Fibroblast of mammary gland (primary cell): ENCODE measurements at regions not wholly inside any gene's neighbourhood (a gene's known extent, or its start where the extent isn't known, plus 50 kb on each side); places are given as distances from the start of the nearest gene placed in this dataset.
"Not testable (repeated sequence)": the region's sequence is repeated elsewhere in the genome, so short reads cannot be mapped to it uniquely, and the experiment has no call there.

ENCODE experiments used
- DNase-seq: peaks from one replicate; pipeline ENCODE4 v3.0.0-alpha.2; 2010; ENCODE audit warnings: low read depth
- H3K4me3 ChIP-seq: 2 replicates; pipeline ENCODE4 v1.5.1; 2011; ENCODE audit warnings: low read depth, mild to moderate bottlenecking, low read length, moderate library complexity; ENCODE audit not compliant: control insufficient read depth
- TF ChIP-seq, protein P1 (sequence below): conservative IDR thresholded peaks from 2 replicates; pipeline ENCODE4 v1.5.1; 2011; ENCODE audit warnings: low read depth, low read length, inconsistent platforms; ENCODE audit not compliant: control insufficient read depth, insufficient read depth

DNA sequence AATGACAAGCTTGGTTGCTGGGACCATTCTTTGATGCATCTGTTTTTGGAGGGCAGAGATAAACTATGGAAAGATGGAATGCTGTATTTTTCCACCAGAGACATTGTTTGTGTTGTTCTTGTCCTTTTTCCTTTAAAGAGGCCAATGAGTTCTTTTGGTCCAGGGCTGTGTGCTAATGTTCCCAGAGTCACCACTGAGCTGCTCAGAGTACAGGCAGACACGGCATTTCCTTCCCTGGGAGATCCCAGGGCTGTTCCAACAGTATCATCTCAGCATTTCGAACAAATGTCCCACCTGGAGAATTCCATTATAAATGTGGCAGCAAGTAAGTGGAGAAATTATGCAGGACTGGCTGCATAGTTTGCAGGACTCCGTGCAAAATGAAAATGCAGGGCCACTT is 190.6 kb downstream of the IL20RB start:
- no peak for DNase-seq
- TF ChIP-seq, protein P1, sequence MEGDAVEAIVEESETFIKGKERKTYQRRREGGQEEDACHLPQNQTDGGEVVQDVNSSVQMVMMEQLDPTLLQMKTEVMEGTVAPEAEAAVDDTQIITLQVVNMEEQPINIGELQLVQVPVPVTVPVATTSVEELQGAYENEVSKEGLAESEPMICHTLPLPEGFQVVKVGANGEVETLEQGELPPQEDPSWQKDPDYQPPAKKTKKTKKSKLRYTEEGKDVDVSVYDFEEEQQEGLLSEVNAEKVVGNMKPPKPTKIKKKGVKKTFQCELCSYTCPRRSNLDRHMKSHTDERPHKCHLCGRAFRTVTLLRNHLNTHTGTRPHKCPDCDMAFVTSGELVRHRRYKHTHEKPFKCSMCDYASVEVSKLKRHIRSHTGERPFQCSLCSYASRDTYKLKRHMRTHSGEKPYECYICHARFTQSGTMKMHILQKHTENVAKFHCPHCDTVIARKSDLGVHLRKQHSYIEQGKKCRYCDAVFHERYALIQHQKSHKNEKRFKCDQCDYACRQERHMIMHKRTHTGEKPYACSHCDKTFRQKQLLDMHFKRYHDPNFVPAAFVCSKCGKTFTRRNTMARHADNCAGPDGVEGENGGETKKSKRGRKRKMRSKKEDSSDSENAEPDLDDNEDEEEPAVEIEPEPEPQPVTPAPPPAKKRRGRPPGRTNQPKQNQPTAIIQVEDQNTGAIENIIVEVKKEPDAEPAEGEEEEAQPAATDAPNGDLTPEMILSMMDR, result no peak
- no peak overlapping the region for H3K4me3 ChIP-seq

DNA sequence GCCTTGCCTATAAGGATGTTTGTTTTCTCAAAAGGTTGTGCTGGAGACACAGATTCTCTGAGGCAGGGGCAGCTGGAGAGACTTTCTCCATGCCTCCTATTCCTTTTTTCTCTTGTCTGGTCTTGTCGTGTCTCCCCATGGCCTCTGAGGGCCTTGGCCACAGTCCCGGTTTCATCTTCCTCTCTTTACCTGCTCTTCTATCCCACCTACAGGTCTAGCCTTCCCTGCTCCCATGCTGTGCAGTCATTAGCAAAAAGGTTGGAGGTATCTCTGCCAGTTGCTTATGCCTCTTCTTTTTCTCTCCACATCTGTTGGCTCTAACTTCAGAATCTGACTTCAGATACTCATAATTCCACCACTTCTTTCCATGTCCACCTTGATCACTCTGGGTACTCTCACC is 191.1 kb downstream of the IL20RB start:
- DNase-seq, result no peak
- H3K4me3 ChIP-seq, result no peak overlapping the region
- TF ChIP-seq, protein P1, result no peak

DNA sequence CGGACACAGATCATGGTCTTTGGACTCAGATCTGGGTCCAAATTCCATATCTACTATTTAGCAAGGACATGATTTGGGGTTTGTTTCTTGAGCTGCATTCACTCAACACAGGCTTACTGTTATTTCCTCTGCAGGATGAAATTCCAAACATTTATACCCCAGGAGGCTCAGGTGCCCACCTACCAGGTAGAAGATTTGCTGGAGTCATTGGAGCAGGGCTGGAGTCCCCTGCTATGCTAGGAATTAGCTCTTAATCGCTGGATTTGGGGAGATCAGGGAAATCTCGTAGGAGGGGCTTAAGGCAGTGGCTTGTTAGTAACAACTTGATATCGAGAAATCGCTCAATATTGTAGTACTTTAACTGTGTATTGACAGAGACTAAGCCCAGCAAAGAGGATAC is 193.0 kb downstream of the IL20RB start:
- no peak for DNase-seq
- H3K4me3 ChIP-seq, result no peak overlapping the region
- TF ChIP-seq, protein P1, result no peak

DNA sequence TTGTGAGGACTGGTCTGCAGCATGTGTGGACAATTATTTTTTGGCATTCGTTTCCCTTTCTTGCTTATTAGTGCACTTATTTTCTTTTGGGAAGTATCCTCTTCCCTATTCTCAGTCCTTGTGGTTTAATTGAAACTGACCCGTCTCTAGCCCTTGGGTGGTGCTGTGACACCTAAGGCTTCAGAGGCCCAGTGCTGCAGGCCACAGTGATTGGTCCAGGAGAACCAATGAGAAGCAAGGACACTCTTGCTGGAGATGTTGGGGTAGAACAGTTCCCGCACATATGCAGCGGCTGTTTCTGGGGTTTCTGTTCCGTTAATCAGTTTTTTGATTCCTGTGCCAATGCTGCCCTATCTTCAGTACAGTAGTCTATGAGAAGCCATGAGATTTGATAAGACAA is 195.3 kb downstream of the IL20RB start:
- not testable (repeated sequence) for H3K4me3 ChIP-seq, DNase-seq

DNA sequence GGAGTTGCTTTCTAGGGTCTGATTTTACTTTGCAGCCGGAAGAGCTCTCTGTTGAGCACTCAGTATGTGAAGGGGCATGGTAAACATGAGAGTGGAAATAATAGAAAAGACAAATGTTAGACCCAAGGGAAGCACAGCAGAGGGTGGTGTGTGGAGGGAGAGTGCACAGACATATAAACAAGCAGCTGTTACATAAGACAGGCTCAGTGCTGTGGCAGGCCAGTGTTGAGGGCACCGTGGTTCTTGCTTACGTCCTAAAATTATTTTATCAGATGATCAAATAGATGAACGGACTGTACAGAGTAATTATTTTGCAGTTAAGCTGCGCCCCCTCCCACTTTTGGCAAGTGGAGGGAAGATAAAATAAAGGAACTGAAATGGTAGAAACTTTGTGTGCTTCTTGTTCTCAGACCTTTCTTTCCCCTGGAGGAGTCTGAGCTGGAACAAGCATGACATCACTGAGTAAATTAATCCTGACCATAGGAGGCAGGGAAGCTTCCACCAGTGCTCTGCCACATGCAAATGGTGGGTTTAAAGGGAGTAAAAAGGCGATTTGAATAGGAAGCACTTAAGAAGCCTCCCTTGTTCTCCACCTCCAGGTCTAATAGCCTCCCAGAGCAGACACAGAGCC is 205.6 kb downstream of the IL20RB start:
- TF ChIP-seq, protein P1, result no peak

DNA sequence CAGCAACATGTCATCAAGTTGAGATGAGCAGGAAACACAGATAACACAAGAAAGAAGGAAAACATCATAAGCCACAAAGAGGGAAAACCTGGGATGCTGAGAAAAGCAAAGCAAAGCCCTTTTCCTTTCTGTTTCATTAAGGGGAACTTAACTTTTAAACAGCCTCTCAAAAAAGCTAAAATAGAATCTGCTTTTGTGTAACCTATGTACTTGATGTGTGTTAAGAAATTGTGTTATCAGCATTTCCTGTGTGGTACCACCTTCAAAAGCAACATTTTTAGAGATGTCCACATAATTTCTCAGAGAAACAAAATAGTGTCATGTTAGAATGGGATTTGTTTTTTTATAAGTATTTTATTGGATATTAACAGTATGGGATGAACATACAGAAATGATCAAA is 206.2 kb downstream of the IL20RB start:
- DNase-seq, result no peak
- TF ChIP-seq, protein P1, result no peak

More for the DNA sequence above, 205.6 kb downstream of the IL20RB start:
- no peak overlapping the region for H3K4me3 ChIP-seq
- no peak for DNase-seq

DNA sequence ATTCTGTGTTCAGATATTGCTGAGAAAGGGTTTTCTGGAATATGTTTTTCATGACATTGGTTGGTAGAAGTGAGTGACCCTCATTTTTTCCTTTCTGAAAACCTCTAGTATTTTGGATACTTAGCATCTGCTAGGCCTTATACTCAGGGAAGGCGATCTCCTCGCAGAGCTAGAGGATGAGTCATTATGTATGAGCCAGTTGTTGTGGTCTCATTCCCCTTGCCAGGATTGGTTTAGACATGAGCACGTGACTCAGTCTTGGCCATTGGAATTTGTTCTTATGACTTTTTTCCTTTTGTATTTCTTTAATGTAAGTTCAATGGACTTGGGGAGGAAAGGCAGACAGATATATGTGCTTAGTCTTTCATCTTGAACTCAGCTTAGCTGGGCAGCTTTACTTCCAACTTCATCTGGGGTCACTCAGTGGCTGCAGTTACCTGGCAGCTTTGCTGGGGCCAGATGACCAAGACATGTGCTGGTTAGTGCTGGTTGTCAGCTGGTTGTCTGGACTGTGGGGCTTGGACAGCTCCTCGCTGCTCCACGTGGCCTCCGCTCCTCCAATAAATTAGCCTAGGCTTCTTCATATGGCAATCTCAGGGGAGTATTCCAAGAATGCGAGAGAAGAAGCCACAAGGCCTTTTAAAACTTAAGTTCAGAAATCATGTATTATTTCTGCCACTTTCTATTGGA is 207.5 kb downstream of the IL20RB start:
- DNase-seq, result peak; percentile 72
- no peak overlapping the region for H3K4me3 ChIP-seq
- TF ChIP-seq, protein P1, result no peak

More for the DNA sequence above, 206.2 kb downstream of the IL20RB start:
- H3K4me3 ChIP-seq, result no peak overlapping the region
